ENCODE measurements at regions not wholly inside any gene's neighbourhood (a gene's known extent, or its start where the extent isn't known, plus 50 kb on each side); places are given as distances from the start of the nearest gene placed in this dataset.

GRCh38 chr1:29433830-29434229, 197.5 kb downstream of the PTPRU start:
- DNase-seq (ENCODE audit: low read depth in 2 of 2) = no peak

GRCh38 chr1:29431138-29431537, 194.8 kb downstream of the PTPRU start:
- no peak for DNase-seq (ENCODE audit: low read depth in 2 of 2)

GRCh38 chr1:29429656-29430055, 193.3 kb downstream of the PTPRU start:
- DNase-seq (ENCODE audit: low read depth in 2 of 2) = no peak

GRCh38 chr1:29428997-29429396, 192.7 kb downstream of the PTPRU start:
- DNase-seq (ENCODE audit: low read depth in 2 of 2) = no peak

GRCh38 chr1:29428280-29428615, 191.9 kb downstream of the PTPRU start:
- DNase-seq (ENCODE audit: low read depth in 2 of 2) = no peak

- no peak for DNase-seq (ENCODE audit: low read depth in 2 of 2)
Observed at GRCh38 chr1:29427614-29428279, 191.4 kb downstream of the PTPRU start.

- DNase-seq (ENCODE audit: low read depth in 2 of 2) = no peak
Observed at GRCh38 chr1:29426701-29427279, 190.5 kb downstream of the PTPRU start.

GRCh38 chr1:29425631-29426030, 189.3 kb downstream of the PTPRU start:
- no peak for DNase-seq (ENCODE audit: low read depth in 2 of 2)

GRCh38 chr1:29424266-29424665, 187.9 kb downstream of the PTPRU start:
- DNase-seq (ENCODE audit: low read depth in 2 of 2) = no peak

- DNase-seq (ENCODE audit: low read depth in 2 of 2) = peak in 1 of 2 donors; percentile 27
Observed at GRCh38 chr1:29420202-29420601, 183.9 kb downstream of the PTPRU start.

- DNase-seq (ENCODE audit: low read depth in 2 of 2) = no peak
Observed at GRCh38 chr1:29417971-29418370, 181.6 kb downstream of the PTPRU start.

GRCh38 chr1:29417147-29417858, 181.0 kb downstream of the PTPRU start:
- DNase-seq (ENCODE audit: low read depth in 2 of 2) = peak in 1 of 2 donors; percentile 53

- DNase-seq (ENCODE audit: low read depth in 2 of 2) = no peak
Observed at GRCh38 chr1:29416267-29417146, 180.2 kb downstream of the PTPRU start.

- DNase-seq (ENCODE audit: low read depth in 2 of 2) = no peak
Observed at GRCh38 chr1:29415861-29416260, 179.5 kb downstream of the PTPRU start.

GRCh38 chr1:29415156-29415830, 179.0 kb downstream of the PTPRU start:
- DNase-seq (ENCODE audit: low read depth in 2 of 2) = no peak

- no peak for DNase-seq (ENCODE audit: low read depth in 2 of 2)
Observed at GRCh38 chr1:29414086-29414485, 177.8 kb downstream of the PTPRU start.

GRCh38 chr1:29413661-29414060, 177.3 kb downstream of the PTPRU start:
- DNase-seq (ENCODE audit: low read depth in 2 of 2) = no peak

- DNase-seq (ENCODE audit: low read depth in 2 of 2) = no peak
Observed at GRCh38 chr1:29412591-29412990, 176.3 kb downstream of the PTPRU start.

GRCh38 chr1:29410476-29410875, 174.2 kb downstream of the PTPRU start:
- DNase-seq (ENCODE audit: low read depth in 2 of 2) = no peak

- DNase-seq (ENCODE audit: low read depth in 2 of 2) = no peak
Observed at GRCh38 chr1:29409616-29410015, 173.3 kb downstream of the PTPRU start.

GRCh38 chr1:29408831-29409605, 172.7 kb downstream of the PTPRU start:
- DNase-seq (ENCODE audit: low read depth in 2 of 2) = no peak

All from lung microvascular endothelial cell (primary cell).